ENCODE measurements at regions not wholly inside any gene's neighbourhood (a gene's known extent, or its start where the extent isn't known, plus 50 kb on each side); places are given as distances from the start of the nearest gene placed in this dataset.

DNA sequence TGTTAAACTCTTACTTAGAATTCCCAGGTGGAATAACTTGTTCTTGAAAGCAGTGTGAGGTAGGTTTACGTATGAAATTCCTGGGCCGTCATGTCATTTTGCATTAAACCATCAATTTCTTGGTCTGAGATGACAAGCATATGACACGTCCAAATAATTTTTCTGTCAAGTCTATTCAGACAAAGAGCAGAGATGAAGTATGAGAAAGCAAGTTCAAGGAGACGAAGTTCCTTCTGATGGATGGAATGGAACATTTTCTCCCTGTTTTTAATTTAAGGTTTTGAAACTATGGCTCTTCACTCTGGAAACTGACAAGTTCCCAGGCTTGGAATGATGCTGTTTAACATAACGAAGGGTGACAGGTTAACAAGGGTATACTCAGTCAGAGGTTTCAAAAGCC is 252.8 kb upstream of the SFRP2 start:
- Histone ChIP-seq H3K4ac (replicated peaks; ENCODE audit: insufficient read length, low read depth, low read length) (no peak overlapping the region), H2BK120ac (replicated peaks; ENCODE audit: low read depth, low read length) (no peak overlapping the region), H3K36me3 (ENCODE audit: control insufficient read depth in 2 of 4, insufficient read depth in 4 of 4, low read length in 3 of 4) (no peaks in the 10 kb centered on the region), H3K79me2 (ENCODE audit: control insufficient read depth in 1 of 2, insufficient read depth in 2 of 2, low read length in 2 of 2) (no peaks in the 10 kb centered on the region), H3K4me1 (replicated peaks in 1 of 4; ENCODE audit: control insufficient read depth in 3 of 4, insufficient read depth in 4 of 4, low read length in 3 of 4) (no peaks in the 10 kb centered on the region), H2AFZ (ENCODE audit: low read length) (no peak overlapping the region), H3K27me3 (replicated peaks in 1 of 4; ENCODE audit: control insufficient read depth in 3 of 4, extremely low read depth in 1 of 4, insufficient read depth in 3 of 4, low read length in 3 of 4) (no peaks in the 10 kb centered on the region), H4K20me1 (replicated peaks in 1 of 2; ENCODE audit: control insufficient read depth in 1 of 2, insufficient read depth in 2 of 2, low read length in 2 of 2) (no peaks in the 10 kb centered on the region), H2BK12ac (ENCODE audit: low read depth, low read length) (no peak overlapping the region), H3K23me2 (ENCODE audit: low read depth, low read length) (no peaks in the 10 kb centered on the region), H3K18ac (ENCODE audit: extremely low read depth, low read length) (no peak overlapping the region), H2BK20ac (ENCODE audit: low read length) (no peak overlapping the region), H3K23ac (ENCODE audit: insufficient read length) (no peak overlapping the region), H3K9me3 (ENCODE audit: insufficient read depth in 2 of 2, low read depth in 1 of 2, low read length in 1 of 2) (no peaks in the 10 kb centered on the region), H3K4me2 (ENCODE audit: insufficient read depth in 1 of 2, low read depth in 2 of 2, low read length in 2 of 2) (no peak overlapping the region), H3K4me3 (ENCODE audit: extremely low read depth in 1 of 4, insufficient read depth in 2 of 4, low read depth in 3 of 4, low read length in 4 of 4) (no peak overlapping the region), H2BK15ac (ENCODE audit: low read length) (no peak overlapping the region), H3K56ac (replicated peaks; ENCODE audit: insufficient read length, low read depth, low read length) (no peak overlapping the region), H3K14ac (ENCODE audit: insufficient read length) (no peak overlapping the region), H2BK5ac (ENCODE audit: low read depth, low read length) (no peak overlapping the region), H3K27ac (ENCODE audit: low read depth, low read length) (no peak overlapping the region), H4K8ac (ENCODE audit: extremely low read depth, insufficient read depth, low read length) (no peak overlapping the region), H3K9ac (replicated peaks in 1 of 4; ENCODE audit: extremely low read depth in 1 of 4, low read depth in 3 of 4, low read length in 3 of 4) (no peak overlapping the region), H4K5ac (ENCODE audit: insufficient read length, low read depth, low read length) (no peak overlapping the region), H4K91ac (replicated peaks; ENCODE audit: insufficient read length, low read length) (no peak overlapping the region), H2AK5ac (ENCODE audit: low read depth, low read length) (no peak overlapping the region), H3K79me1 (ENCODE audit: low read depth, low read length) (no peaks in the 10 kb centered on the region)
- FAIRE-seq, result no peak
- TF ChIP-seq ATF3 (IDR thresholded peaks at IDR 0.05; ENCODE audit: insufficient read depth, low read depth, low read length), result no peak
- WGBS, 2 experiments (ENCODE audit: extremely low coverage in 1 of 2, insufficient coverage in 1 of 2, insufficient read length in 1 of 2, insufficient replicate concordance in 2 of 2, low coverage in 1 of 2, low lambda C conversion rate in 2 of 2, missing lambda C conversion rate in 1 of 2), result 86% methylated on average over 5 of the region's 5 CpGs; no CpG with 5 or more reads in 1 of the 2 experiments
- no peak for DNase-seq (ENCODE audit: low read depth in 1 of 2, low spot score in 2 of 2)
- POLR2A ChIA-PET (ENCODE audit: partially characterized antibody), result no interaction called here
- CTCF ChIA-PET (ENCODE audit: partially characterized antibody), result interaction anchor here (0.9 to 1.8 kb wide), 2 partner anchors 8 to 49 kb away, joined by 3 to 5 read pairs; no protein-coding TSS in a partner anchor

All from H1 (cell line).